Mesenchymal stem cell (in vitro differentiated cells and primary cell): ENCODE measurements at regions not wholly inside any gene's neighbourhood (a gene's known extent, or its start where the extent isn't known, plus 50 kb on each side); places are given as distances from the start of the nearest gene placed in this dataset.

Experiments
- DNase-seq: peaks from one replicate; pipeline ENCODE4 v3.0.0-alpha.2; 2013
- H2AFZ ChIP-seq: one replicate; pipeline ENCODE4 v1.6.1; 2013; ENCODE audit warnings: low read depth, mild to moderate bottlenecking, control low read depth, inconsistent platforms, low read length, moderate library complexity
- H2AK5ac ChIP-seq: 2 replicates; pipeline ENCODE4 v1.6.1; 2013; ENCODE audit warnings: low read length, moderate library complexity, mild to moderate bottlenecking, inconsistent platforms; ENCODE audit not compliant: severe bottlenecking
- H2BK120ac ChIP-seq: one replicate; pipeline ENCODE4 v1.6.1; 2013; ENCODE audit warnings: low read depth, mild to moderate bottlenecking, inconsistent platforms, low read length, moderate library complexity
- H2BK12ac ChIP-seq, 2 experiments: one replicate each; pipeline ENCODE4 v1.6.1; 2013; ENCODE audit warnings: inconsistent platforms in 2 of 2, low read length in 2 of 2, mild to moderate bottlenecking in 2 of 2, moderate library complexity in 2 of 2, control low read depth in 1 of 2
- H2BK15ac ChIP-seq: one replicate; pipeline ENCODE4 v1.6.1; 2013; ENCODE audit warnings: mild to moderate bottlenecking, low read depth, inconsistent platforms; ENCODE audit not compliant: poor library complexity, severe bottlenecking
- H2BK5ac ChIP-seq: 2 replicates; pipeline ENCODE4 v1.6.1; 2013; ENCODE audit warnings: low read depth, mild to moderate bottlenecking, low read length, control low read depth, inconsistent platforms; ENCODE audit not compliant: poor library complexity, severe bottlenecking
- H3K14ac ChIP-seq, 2 experiments: one replicate each; pipeline ENCODE4 v1.6.1; 2013; ENCODE audit warnings: inconsistent platforms in 2 of 2, low read length in 2 of 2, control low read depth in 1 of 2, mild to moderate bottlenecking in 1 of 2, moderate library complexity in 1 of 2
- H3K18ac ChIP-seq, 2 experiments: one replicate each; pipeline ENCODE4 v1.6.1; 2013; ENCODE audit warnings: inconsistent platforms in 2 of 2, low read length in 2 of 2, control low read depth in 1 of 2, low read depth in 1 of 2, mild to moderate bottlenecking in 1 of 2
- H3K23ac ChIP-seq, 2 experiments: one replicate each; pipeline ENCODE4 v1.6.1; 2013; ENCODE audit warnings: inconsistent platforms in 2 of 2, low read length in 2 of 2, mild to moderate bottlenecking in 2 of 2, moderate library complexity in 2 of 2, control low read depth in 1 of 2
- H3K27ac ChIP-seq: 2 replicates; pipeline ENCODE4 v1.5.1; 2013; ENCODE audit warnings: mild to moderate bottlenecking, moderate library complexity, low read length, control low read depth, inconsistent platforms; ENCODE audit not compliant: poor library complexity, severe bottlenecking
- H3K27me3 ChIP-seq, 2 experiments: 2 replicates each; pipeline versions ENCODE4 v1.6.1 to v1.7.0; 2013; ENCODE audit warnings: low read length in 2 of 2, mild to moderate bottlenecking in 2 of 2, moderate library complexity in 2 of 2, control low read depth in 1 of 2, inconsistent platforms in 1 of 2; ENCODE audit not compliant: control insufficient read depth in 1 of 2, insufficient read depth in 1 of 2
- H3K36me3 ChIP-seq, 2 experiments: 2 replicates each; pipeline versions ENCODE4 v1.6.1 to v1.7.0; 2013; ENCODE audit warnings: low read length in 2 of 2, control low read depth in 1 of 2, inconsistent platforms in 1 of 2, low read depth in 1 of 2, mild to moderate bottlenecking in 1 of 2; ENCODE audit not compliant: insufficient read depth in 2 of 2, control insufficient read depth in 1 of 2
- H3K4ac ChIP-seq, 2 experiments: one replicate each; pipeline ENCODE4 v1.6.1; 2013; ENCODE audit warnings: inconsistent platforms in 2 of 2, low read length in 2 of 2, mild to moderate bottlenecking in 2 of 2, moderate library complexity in 2 of 2, control low read depth in 1 of 2, low read depth in 1 of 2
- H3K4me1 ChIP-seq: 2 replicates; pipeline ENCODE4 v1.6.1; 2013; ENCODE audit warnings: low read depth, low read length, control low read depth; ENCODE audit not compliant: control insufficient read depth, insufficient read depth
- H3K4me2 ChIP-seq: 2 replicates; pipeline ENCODE4 v1.6.1; 2013; ENCODE audit warnings: low read length, mild to moderate bottlenecking, inconsistent platforms; ENCODE audit not compliant: poor library complexity, severe bottlenecking
- H3K4me3 ChIP-seq, 2 experiments: 2 replicates each; pipeline versions ENCODE4 v1.5.1 to v1.7.0; 2013; ENCODE audit warnings: low read length in 2 of 2, mild to moderate bottlenecking in 2 of 2, control low read depth in 1 of 2, low read depth in 1 of 2; ENCODE audit not compliant: insufficient read depth in 1 of 2
- H3K79me1 ChIP-seq: replicated peaks from 2 replicates; pipeline ENCODE4 v1.6.1; 2013; ENCODE audit warnings: mild to moderate bottlenecking, control low read depth, low read length, inconsistent platforms; ENCODE audit not compliant: poor library complexity, severe bottlenecking
- H3K9ac ChIP-seq: 2 replicates; pipeline ENCODE4 v1.7.0; 2013; ENCODE audit warnings: mild to moderate bottlenecking, low read length, moderate library complexity
- H3K9me3 ChIP-seq: 2 replicates; pipeline ENCODE4 v1.7.0; 2013; ENCODE audit warnings: mild to moderate bottlenecking, low read length; ENCODE audit not compliant: control insufficient read depth
- H4K8ac ChIP-seq: one replicate; pipeline ENCODE4 v1.6.1; 2013; ENCODE audit warnings: inconsistent platforms, mild to moderate bottlenecking, low read length, moderate library complexity
- H4K91ac ChIP-seq: one replicate; pipeline ENCODE4 v1.6.1; 2013; ENCODE audit warnings: mild to moderate bottlenecking, low read length, inconsistent platforms
- WGBS: methylation state at CpG from one replicate; pipeline ENCODE4 v1.1.7; 2013; ENCODE audit warnings: mixed read lengths; 5-methylcytosine and 5-hydroxymethylcytosine counted together

DNA sequence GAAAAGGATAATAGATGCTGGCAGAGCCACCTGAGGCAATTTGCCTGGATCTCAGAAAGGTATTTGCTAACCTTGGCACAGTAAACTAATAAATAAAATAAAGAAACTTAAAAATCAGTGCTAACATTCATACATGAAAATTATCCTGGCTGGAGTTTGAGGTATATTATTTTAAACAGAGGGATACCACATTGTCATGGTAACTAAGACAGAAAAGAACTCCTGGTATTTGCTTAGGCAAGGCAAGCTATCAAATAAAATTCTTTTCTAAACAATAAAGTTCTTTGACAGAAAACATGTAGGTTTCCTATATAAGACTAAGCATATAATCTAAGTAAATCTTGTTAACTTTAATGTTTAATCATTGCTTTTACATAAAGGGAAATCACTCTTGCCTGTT is 218.8 kb downstream of the MAGEB17 start:
- H3K27me3 ChIP-seq = peaks cover 0 to 5% of the 10 kb centered on the region in 2 experiments
- no peak overlapping the region for H2BK120ac ChIP-seq
- no peak overlapping the region for H3K4me2 ChIP-seq
- no peak overlapping the region for H4K91ac ChIP-seq
- no peak for DNase-seq
- no peak overlapping the region for H3K4ac ChIP-seq
- H3K79me1 ChIP-seq = no peaks in the 10 kb centered on the region
- H3K9ac ChIP-seq = no peak overlapping the region
- no peaks in the 10 kb centered on the region for H3K36me3 ChIP-seq
- peaks cover 6% of the 10 kb centered on the region for H3K9me3 ChIP-seq
- H2BK5ac ChIP-seq = no peak overlapping the region
- no peak overlapping the region for H2AK5ac ChIP-seq
- H3K4me1 ChIP-seq = no peaks in the 10 kb centered on the region
- H3K18ac ChIP-seq = no peak overlapping the region
- H3K4me3 ChIP-seq = no peak overlapping the region
- H2BK12ac ChIP-seq = no peak overlapping the region
- no peak overlapping the region for H3K14ac ChIP-seq
- H3K27ac ChIP-seq = no peak overlapping the region
- no peak overlapping the region for H4K8ac ChIP-seq
- H2AFZ ChIP-seq = no peak overlapping the region
- H2BK15ac ChIP-seq = no peak overlapping the region
- H3K23ac ChIP-seq = no peak overlapping the region

DNA sequence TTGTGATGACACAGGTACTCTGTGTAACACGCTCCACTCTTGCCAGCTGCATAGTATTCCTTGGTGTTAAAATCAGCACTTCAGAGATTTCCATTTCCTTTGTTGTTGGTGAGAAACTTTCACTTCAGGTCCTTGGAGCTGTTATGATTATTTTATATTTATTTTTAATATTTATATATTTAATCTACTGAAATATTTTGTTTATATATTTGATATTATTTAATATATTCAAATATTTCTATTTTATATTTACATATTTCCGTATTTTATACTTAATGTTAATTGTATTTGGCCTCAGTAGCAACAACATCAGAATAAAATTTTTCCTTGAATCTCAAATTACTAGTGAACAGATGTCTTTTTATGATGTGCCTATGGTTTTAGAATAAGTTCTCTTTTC is 225.3 kb downstream of the MAGEB17 start:
- H3K79me1 ChIP-seq = no peaks in the 10 kb centered on the region
- H2BK15ac ChIP-seq = no peak overlapping the region
- no peak overlapping the region for H2BK120ac ChIP-seq
- no peak for DNase-seq
- H3K4me3 ChIP-seq = no peak overlapping the region
- no peak overlapping the region for H3K4ac ChIP-seq
- peaks cover 0 to 3% of the 10 kb centered on the region in 2 experiments for H3K27me3 ChIP-seq
- H2BK5ac ChIP-seq = no peak overlapping the region
- H3K18ac ChIP-seq = no peak overlapping the region
- no peaks in the 10 kb centered on the region for H3K36me3 ChIP-seq
- H4K91ac ChIP-seq = no peak overlapping the region
- H3K4me1 ChIP-seq = no peaks in the 10 kb centered on the region
- H2AFZ ChIP-seq = no peak overlapping the region
- H2BK12ac ChIP-seq = no peak overlapping the region
- H3K9ac ChIP-seq = no peak overlapping the region
- no peak overlapping the region for H3K23ac ChIP-seq
- WGBS = no CpG with 5 or more reads among the region's 2 CpGs
- no peak overlapping the region for H3K14ac ChIP-seq
- H4K8ac ChIP-seq = no peak overlapping the region
- H3K27ac ChIP-seq = no peak overlapping the region
- no peak overlapping the region for H2AK5ac ChIP-seq
- H3K9me3 ChIP-seq = peaks cover 6% of the 10 kb centered on the region
- H3K4me2 ChIP-seq = no peak overlapping the region

DNA sequence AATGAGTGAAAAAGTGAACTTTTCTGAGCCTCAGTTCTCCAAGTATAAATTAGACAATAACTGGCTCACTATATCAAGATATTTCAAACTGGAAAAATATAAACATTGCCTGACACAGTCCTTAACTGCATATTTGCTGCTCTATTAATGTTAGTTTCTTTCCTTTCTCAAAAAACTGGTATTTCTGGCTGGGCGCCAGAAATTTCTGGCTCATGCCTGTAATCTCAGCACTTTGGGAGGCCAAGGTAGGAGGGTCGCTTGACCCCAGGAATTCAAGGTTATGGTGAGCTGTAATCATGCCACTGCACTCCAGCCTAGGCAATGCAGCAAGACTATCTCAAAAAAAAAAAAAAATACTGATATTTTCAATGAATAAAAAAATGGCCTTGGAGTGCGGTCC is 227.0 kb downstream of the MAGEB17 start:
- no peak overlapping the region for H4K8ac ChIP-seq
- H3K4me1 ChIP-seq = no peaks in the 10 kb centered on the region
- H3K4me2 ChIP-seq = no peak overlapping the region
- 100% methylated on average over 1 of the region's 3 CpGs for WGBS
- DNase-seq = no peak
- no peak overlapping the region for H2AFZ ChIP-seq
- H3K27me3 ChIP-seq = no peaks in the 10 kb centered on the region
- H2AK5ac ChIP-seq = no peak overlapping the region
- no peak overlapping the region for H3K14ac ChIP-seq
- H3K36me3 ChIP-seq = no peaks in the 10 kb centered on the region
- H2BK120ac ChIP-seq = no peak overlapping the region
- no peak overlapping the region for H3K4ac ChIP-seq
- H2BK5ac ChIP-seq = no peak overlapping the region
- peaks cover 6% of the 10 kb centered on the region for H3K9me3 ChIP-seq
- H3K79me1 ChIP-seq = no peaks in the 10 kb centered on the region
- no peak overlapping the region for H2BK12ac ChIP-seq
- H4K91ac ChIP-seq = no peak overlapping the region
- H3K23ac ChIP-seq = no peak overlapping the region
- H3K9ac ChIP-seq = no peak overlapping the region
- H3K4me3 ChIP-seq = no peak overlapping the region
- no peak overlapping the region for H3K27ac ChIP-seq
- H3K18ac ChIP-seq = no peak overlapping the region
- H2BK15ac ChIP-seq = no peak overlapping the region

DNA sequence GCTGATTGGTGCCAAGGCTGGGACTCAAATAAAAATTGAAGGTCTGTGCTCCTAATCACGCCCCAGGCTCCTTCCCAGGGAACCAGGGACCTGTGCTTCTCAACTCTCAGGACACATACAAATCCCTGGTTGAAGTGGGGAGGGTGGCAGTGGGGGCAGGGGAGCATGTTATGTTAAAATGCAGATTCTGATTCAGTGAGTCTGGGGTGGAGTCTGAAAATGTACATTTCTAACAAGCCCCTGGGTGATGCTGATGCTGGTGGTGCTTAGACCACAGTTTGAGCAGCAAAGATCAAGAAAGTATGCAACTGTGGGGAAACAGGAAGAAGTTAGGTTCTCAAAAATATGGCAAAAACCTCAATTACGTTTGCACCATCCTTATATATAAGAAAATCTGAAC is 236.5 kb downstream of the MAGEB17 start:
- no CpG with 5 or more reads among the region's 2 CpGs for WGBS
- no peak for DNase-seq

More for the DNA sequence above, 236.5 kb downstream of the MAGEB17 start:
- no peak overlapping the region for H2AFZ ChIP-seq
- peaks cover 2% of the 10 kb centered on the region for H3K9me3 ChIP-seq
- no peak overlapping the region for H3K4ac ChIP-seq
- no peak overlapping the region for H3K23ac ChIP-seq
- H3K9ac ChIP-seq = no peak overlapping the region
- H3K79me1 ChIP-seq = no peaks in the 10 kb centered on the region
- no peak overlapping the region for H4K91ac ChIP-seq
- no peak overlapping the region for H3K18ac ChIP-seq
- H3K27ac ChIP-seq = no peak overlapping the region
- H2AK5ac ChIP-seq = no peak overlapping the region
- H3K4me3 ChIP-seq = no peak overlapping the region
- no peak overlapping the region for H2BK5ac ChIP-seq
- H4K8ac ChIP-seq = no peak overlapping the region
- H3K4me1 ChIP-seq = peaks cover 1% of the 10 kb centered on the region
- H3K27me3 ChIP-seq = peaks cover 0 to 3% of the 10 kb centered on the region in 2 experiments
- no peak overlapping the region for H3K14ac ChIP-seq
- H3K36me3 ChIP-seq = no peaks in the 10 kb centered on the region
- no peak overlapping the region for H2BK120ac ChIP-seq
- no peak overlapping the region for H3K4me2 ChIP-seq
- no peak overlapping the region for H2BK12ac ChIP-seq
- H2BK15ac ChIP-seq = no peak overlapping the region
